Uterus (tissue), 3 donors: ENCODE measurements at regions not wholly inside any gene's neighbourhood (a gene's known extent, or its start where the extent isn't known, plus 50 kb on each side); places are given as distances from the start of the nearest gene placed in this dataset.
A peak's percentile ranks its signal among the peaks of the same experiment; 100 is the strongest.

ENCODE experiments used
- DNase-seq, 2 donors: peaks; one replicate each; pipeline ENCODE4 v3.0.0-alpha.2; 2019 to 2020
- H3K27ac ChIP-seq, 2 donors: fragments of 200-600 bp; sonication (generic); 1 replicate in 1 of 2; 2 replicates in 1 of 2; pipeline ENCODE4 v1.5.1; 2016 to 2018
- H3K27me3 ChIP-seq, 2 donors: fragments of 200-600 bp; sonication (generic); one replicate each; pipeline ENCODE4 v1.5.1; 2018 to 2019; ENCODE audit warnings: control low read depth in 1 of 2
- H3K36me3 ChIP-seq, 2 donors: fragments of 200-600 bp; sonication (generic); one replicate each; pipeline ENCODE4 v1.5.1; 2019; ENCODE audit warnings: control low read depth in 1 of 2
- H3K4me1 ChIP-seq, 2 donors: fragments of 200-600 bp; sonication (generic); one replicate each; pipeline ENCODE4 v1.5.1; 2018 to 2019; ENCODE audit warnings: control low read depth in 1 of 2
- H3K4me3 ChIP-seq, 2 donors: fragments of 200-600 bp; sonication (generic); 1 replicate in 1 of 2; 2 replicates in 1 of 2; pipeline ENCODE4 v1.5.1; 2018 to 2019; ENCODE audit warnings: mild to moderate bottlenecking in 1 of 2
- H3K9me3 ChIP-seq, 2 donors: fragments of 200-600 bp; sonication (generic); one replicate each; pipeline ENCODE4 v1.5.1; 2019; ENCODE audit warnings: control low read depth in 1 of 2
- CTCF ChIP-seq, 4 experiments: fragments of 200-600 bp in 2 of 4; fragments of 450-650 bp in 2 of 4; sonication (generic) in 2 of 4; IDR thresholded peaks; one replicate each; pipeline ENCODE4 v1.5.1; 2016 to 2019; ENCODE audit warnings: antibody characterized with exemption in 4 of 4, mild to moderate bottlenecking in 2 of 4, moderate library complexity in 1 of 4
- POLR2A ChIP-seq, 2 donors: fragments of 450-650 bp; IDR thresholded peaks; one replicate each; pipeline ENCODE4 v1.6.1; 2016; ENCODE audit warnings: antibody characterized with exemption in 2 of 2, mild to moderate bottlenecking in 1 of 2, moderate library complexity in 1 of 2
- intact Hi-C: fragments of 100-400 bp; cut with DNase I; formaldehyde crosslinking; loops from one replicate; pipeline ENCODE4 v1.15.1; 2023; ENCODE audit warnings: low total_unique reads
- donor health status: DM: yes; HTN: yes; CAD: no.

- Histone ChIP-seq H3K36me3 (no peaks in the 10 kb centered on the region), H3K4me3 (no peak overlapping the region), H3K27ac (no peak overlapping the region), H3K27me3 (no peaks in the 10 kb centered on the region), H3K9me3 (no peaks in the 10 kb centered on the region), H3K4me1 (peaks cover 0 to 5% of the 10 kb centered on the region in 2 donors)
- intact Hi-C loops, result loop anchor here (10.0 kb wide), 1 partner anchor 582 kb away; no protein-coding TSS in a partner anchor
- TF ChIP-seq CTCF (IDR thresholded peaks at IDR 0.05), result no peak
- no peak for TF ChIP-seq POLR2A (IDR thresholded peaks at IDR 0.05)
- DNase-seq, result no peak
Measured at GRCh38 chr3:30112411-30112810, 494.0 kb upstream of the TGFBR2 start.

- H3K27ac ChIP-seq, result no peak overlapping the region
- no peak for DNase-seq
- no peaks in the 10 kb centered on the region for H3K36me3 ChIP-seq
- H3K9me3 ChIP-seq, result no peaks in the 10 kb centered on the region
- no peak overlapping the region for H3K4me3 ChIP-seq
- H3K27me3 ChIP-seq, result no peaks in the 10 kb centered on the region
- intact Hi-C loops, result loop anchor here (10.0 kb wide), 1 partner anchor 582 kb away; no protein-coding TSS in a partner anchor
- H3K4me1 ChIP-seq, result peaks cover 0 to 5% of the 10 kb centered on the region in 2 donors
- no peak for TF ChIP-seq POLR2A (IDR thresholded peaks at IDR 0.05)
- TF ChIP-seq CTCF (IDR thresholded peaks at IDR 0.05), result peak; percentile 71 to 73 (median 72)
Measured at GRCh38 chr3:30112902-30113484, 493.4 kb upstream of the TGFBR2 start.

GRCh38 chr3:30113906-30114305 lies 492.5 kb upstream of the TGFBR2 start:
- no peaks in the 10 kb centered on the region for H3K9me3 ChIP-seq
- H3K27me3 ChIP-seq, result no peaks in the 10 kb centered on the region
- no peaks in the 10 kb centered on the region for H3K36me3 ChIP-seq
- peaks cover 0 to 5% of the 10 kb centered on the region in 2 donors for H3K4me1 ChIP-seq
- intact Hi-C loops, result loop anchor here (10.0 kb wide), 1 partner anchor 581 kb away; no protein-coding TSS in a partner anchor
- H3K4me3 ChIP-seq, result no peak overlapping the region
- DNase-seq, result no peak
- TF ChIP-seq CTCF (IDR thresholded peaks at IDR 0.05) (no peak), POLR2A (IDR thresholded peaks at IDR 0.05) (no peak)
- no peak overlapping the region for H3K27ac ChIP-seq

GRCh38 chr3:30114918-30115317 lies 491.5 kb upstream of the TGFBR2 start:
- H3K36me3 ChIP-seq, result no peaks in the 10 kb centered on the region
- H3K27me3 ChIP-seq, result no peaks in the 10 kb centered on the region
- no peak overlapping the region for H3K27ac ChIP-seq
- no peak for TF ChIP-seq CTCF (IDR thresholded peaks at IDR 0.05)
- no peak for TF ChIP-seq POLR2A (IDR thresholded peaks at IDR 0.05)
- H3K4me3 ChIP-seq, result no peak overlapping the region
- peaks cover 0 to 5% of the 10 kb centered on the region in 2 donors for H3K4me1 ChIP-seq
- H3K9me3 ChIP-seq, result no peaks in the 10 kb centered on the region
- intact Hi-C loops, result loop anchor here (10.0 kb wide), 1 partner anchor 580 kb away; no protein-coding TSS in a partner anchor
- DNase-seq, result no peak

- intact Hi-C loops, result no loop called here
- no peaks in the 10 kb centered on the region for H3K9me3 ChIP-seq
Measured at GRCh38 chr3:30122359-30122758, 484.0 kb upstream of the TGFBR2 start.

More at GRCh38 chr3:30122359-30122758, 484.0 kb upstream of the TGFBR2 start:
- DNase-seq, result no peak
- Histone ChIP-seq H3K4me1 (no peaks in the 10 kb centered on the region), H3K4me3 (no peak overlapping the region), H3K36me3 (no peaks in the 10 kb centered on the region), H3K27ac (no peak overlapping the region), H3K27me3 (no peaks in the 10 kb centered on the region)
- TF ChIP-seq CTCF (IDR thresholded peaks at IDR 0.05) (no peak), POLR2A (IDR thresholded peaks at IDR 0.05) (no peak)
